ENCODE measurements at regions not wholly inside any gene's neighbourhood (a gene's known extent, or its start where the extent isn't known, plus 50 kb on each side); places are given as distances from the start of the nearest gene placed in this dataset.

DNA sequence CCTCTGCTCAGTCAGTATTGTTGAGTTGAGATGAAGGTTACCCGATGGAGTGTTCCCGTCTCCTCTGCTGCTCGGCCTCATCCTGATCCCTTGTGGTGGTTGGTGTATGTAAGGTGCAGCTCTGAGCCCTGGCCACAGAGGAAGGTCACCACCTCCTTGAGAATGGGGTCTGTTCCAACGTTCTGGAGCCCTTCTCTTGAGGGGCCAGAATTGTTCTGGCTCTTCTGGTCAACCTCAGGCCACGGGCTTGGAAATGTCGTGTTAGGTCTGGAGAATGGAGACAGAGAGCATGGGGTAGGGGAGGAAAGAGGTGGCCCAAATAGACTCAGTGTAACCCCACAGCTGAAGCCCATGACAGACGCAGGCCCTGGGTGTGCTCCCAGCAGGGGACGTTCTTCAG is 62.3 kb upstream of the ETV3 start:
- TF ChIP-seq EZH2 (IDR thresholded peaks at IDR 0.05; ENCODE audit: borderline replicate concordance, low read depth, low read length, poor library complexity, severe bottlenecking) (no peak), CTCF (conservative IDR thresholded peaks at IDR 0.05; ENCODE audit: low read depth, low read length) (no peak)
